HepG2 (cell line): ENCODE measurements at regions not wholly inside any gene's neighbourhood (a gene's known extent, or its start where the extent isn't known, plus 50 kb on each side); places are given as distances from the start of the nearest gene placed in this dataset.

ENCODE experiments used
- ATAC-seq: fragments of 200-7000 bp; cut with Tn5 transposase; 3 replicates; pipeline ENCODE4 v1.9.1; 2020; ENCODE audit warnings: mild to moderate bottlenecking, moderate library complexity
- BruUV-seq: library from RNA; stranded (reverse); fragments of 400-500 nt; replicated peaks from 2 replicates; lab custom pipeline; 2021; lab: Mats Ljungman, UMichigan
- CTCF ChIA-PET: fragments of 300-600 bp; formaldehyde crosslinking; extraction: SDS; loops from one replicate; lab custom pipeline; 2021; ENCODE audit warnings: low total read pairs, inconsistent platforms, low intra/inter-chr PET ratio; lab: Yijun Ruan, JAX
- POLR2A ChIA-PET: fragments of 350-600 bp; sonication (Branson Sonifier 250); formaldehyde crosslinking; loops from one replicate; lab custom pipeline; 2020; ENCODE audit warnings: antibody characterized with exemption, inconsistent platforms; lab: Yijun Ruan, JAX
- DNase-seq: peaks from one replicate; pipeline ENCODE4 v3.0.0-alpha.2; 2015; ENCODE audit warnings: low spot score
- FAIRE-seq: peaks from 3 replicates; lab custom pipeline; 2011; peaks lifted over from hg19 to GRCh38; lab: Jason Lieb, UNC
- H2AFZ ChIP-seq: one replicate; pipeline ENCODE4 v1.6.1; 2011; ENCODE audit warnings: low read length, inconsistent platforms
- H3K27ac ChIP-seq: fragments of 300-600 bp; 3 replicates; pipeline ENCODE4 v1.8.0; 2011; ENCODE audit warnings: mixed run types, mild to moderate bottlenecking, mixed read lengths, low read length, inconsistent platforms; ENCODE audit not compliant: insufficient read depth; ENCODE audit errors: extremely low read length
- H3K27me3 ChIP-seq, 2 experiments: fragments of 200-600 bp in 1 of 2; 2 replicates in 1 of 2; 3 replicates in 1 of 2; pipeline versions ENCODE4 v1.6.0 to v1.8.0; 2011; ENCODE audit warnings: low read length in 2 of 2, mild to moderate bottlenecking in 2 of 2, moderate library complexity in 2 of 2, inconsistent platforms in 1 of 2; ENCODE audit not compliant: insufficient read depth in 2 of 2, control insufficient read depth in 1 of 2
- H3K36me3 ChIP-seq, 2 experiments: fragments of 200-600 bp in 1 of 2; replicated peaks in 1 of 2; 2 replicates in 1 of 2; 3 replicates in 1 of 2; pipeline versions ENCODE4 v1.5.1 to v1.8.0; 2011; ENCODE audit warnings: low read length in 2 of 2, inconsistent platforms in 1 of 2; ENCODE audit not compliant: insufficient read depth in 2 of 2, control insufficient read depth in 1 of 2
- H3K4me1 ChIP-seq: 2 replicates; pipeline ENCODE4 v1.5.1; 2012; ENCODE audit warnings: low read length, inconsistent platforms; ENCODE audit not compliant: insufficient read depth
- H3K4me2 ChIP-seq: 2 replicates; pipeline ENCODE4 v1.6.0; 2011; ENCODE audit warnings: low read depth, low read length, inconsistent platforms
- H3K4me3 ChIP-seq, 3 experiments: fragments of 200-600 bp in 1 of 3; sonication (generic), shearing (Covaris generic) in 1 of 3; replicated peaks in 1 of 3; 2 replicates each; pipeline ENCODE4 v1.5.1; 2011 to 2016; ENCODE audit warnings: low read length in 3 of 3, inconsistent platforms in 2 of 3, low read depth in 2 of 3, mild to moderate bottlenecking in 2 of 3, control low read depth in 1 of 3, mixed read lengths in 1 of 3; ENCODE audit not compliant: insufficient read depth in 1 of 3
- H3K79me2 ChIP-seq: one replicate; pipeline ENCODE4 v1.6.1; 2011; ENCODE audit warnings: low read length, inconsistent platforms; ENCODE audit not compliant: insufficient read depth
- H3K9ac ChIP-seq: 2 replicates; pipeline ENCODE4 v1.6.0; 2011; ENCODE audit warnings: mild to moderate bottlenecking, low read depth, low read length, inconsistent platforms; ENCODE audit not compliant: insufficient read depth
- H3K9me3 ChIP-seq: 2 replicates; pipeline ENCODE4 v1.5.1; 2012; ENCODE audit warnings: mild to moderate bottlenecking, low read length
- H4K20me1 ChIP-seq: 2 replicates; pipeline ENCODE4 v1.6.0; 2011; ENCODE audit warnings: inconsistent platforms, mild to moderate bottlenecking, low read length, moderate library complexity; ENCODE audit not compliant: insufficient read depth
- CREB1 ChIP-seq, 2 experiments: fragments of 450-650 bp in 1 of 2; IDR thresholded peaks; 2 replicates each; pipeline ENCODE4 v1.6.1; 2016 to 2017; ENCODE audit warnings: control low read depth in 1 of 2, mild to moderate bottlenecking in 1 of 2, missing compliant biosample characterization in 1 of 2, missing genetic modification characterization in 1 of 2
- KDM5B ChIP-seq: sonication (generic); formaldehyde crosslinking; IDR thresholded peaks from 2 replicates; pipeline ENCODE4 v1.4.0; 2020; ENCODE audit warnings: missing genetic modification reagents, mild to moderate bottlenecking, borderline replicate concordance
- MAFG ChIP-seq: sonication (generic); formaldehyde crosslinking; IDR thresholded peaks from 2 replicates; pipeline ENCODE4 v1.5.1; 2020; ENCODE audit warnings: mild to moderate bottlenecking, missing genetic modification reagents
- MTA1 ChIP-seq: sonication (generic); formaldehyde crosslinking; IDR thresholded peaks from 2 replicates; pipeline ENCODE4 v1.4.0; 2020; ENCODE audit warnings: missing genetic modification reagents, mild to moderate bottlenecking, borderline replicate concordance
- NCOA2 ChIP-seq: sonication (generic); formaldehyde crosslinking; IDR thresholded peaks from 2 replicates; pipeline ENCODE4 v1.8.0; 2022; ENCODE audit warnings: inconsistent platforms
- NFIB ChIP-seq: sonication (generic); formaldehyde crosslinking; IDR thresholded peaks from 2 replicates; pipeline ENCODE4 v1.9.0; 2021; ENCODE audit warnings: missing genetic modification reagents, mild to moderate bottlenecking, borderline replicate concordance
- NR2C2 ChIP-seq: sonication (generic); formaldehyde crosslinking; IDR thresholded peaks from 2 replicates; pipeline ENCODE4 v1.4.0; 2020; ENCODE audit warnings: missing genetic modification reagents, mild to moderate bottlenecking, moderate library complexity, borderline replicate concordance
- POLR2A ChIP-seq, 2 experiments: IDR thresholded peaks; 2 replicates each; pipeline ENCODE4 v1.6.1; 2011; ENCODE audit warnings: low read depth in 2 of 2, low read length in 2 of 2, mild to moderate bottlenecking in 1 of 2, moderate library complexity in 1 of 2; ENCODE audit not compliant: insufficient read depth in 1 of 2
- ZNF660 ChIP-seq: sonication (generic); formaldehyde crosslinking; IDR thresholded peaks from 2 replicates; pipeline ENCODE4 v1.5.1; 2020; ENCODE audit warnings: mild to moderate bottlenecking, low read depth, missing genetic modification reagents, borderline replicate concordance
- WGBS: methylation state at CpG from one replicate; pipeline ENCODE4 v1.1.6; 2017; ENCODE audit warnings: low lambda C conversion rate; 5-methylcytosine and 5-hydroxymethylcytosine counted together
- in situ Hi-C: cut with HindIII; loops from 2 replicates; pipeline ENCODE4 v1.10.0; 2017; ENCODE audit warnings: low pct_unique_long_range_greater_than_20kb; ENCODE audit not compliant: extremely low pct_ligation_motif_present
- intact Hi-C: fragments of 100-400 bp; cut with micrococcal nuclease; formaldehyde crosslinking; loops from one replicate; pipeline ENCODE4 v1.10.0; 2022; ENCODE audit not compliant: unreplicated experiment
- TF ChIP-seq, protein P1 (sequence below): sonication (generic); formaldehyde crosslinking; IDR thresholded peaks from 2 replicates; pipeline ENCODE4 v1.5.1; 2020; ENCODE audit warnings: mild to moderate bottlenecking, moderate library complexity, missing genetic modification reagents
- TF ChIP-seq, protein P2 (sequence below): sonication (generic); formaldehyde crosslinking; IDR thresholded peaks from 2 replicates; pipeline ENCODE4 v1.8.1; 2023; ENCODE audit warnings: mild to moderate bottlenecking, missing genetic modification reagents

DNA sequence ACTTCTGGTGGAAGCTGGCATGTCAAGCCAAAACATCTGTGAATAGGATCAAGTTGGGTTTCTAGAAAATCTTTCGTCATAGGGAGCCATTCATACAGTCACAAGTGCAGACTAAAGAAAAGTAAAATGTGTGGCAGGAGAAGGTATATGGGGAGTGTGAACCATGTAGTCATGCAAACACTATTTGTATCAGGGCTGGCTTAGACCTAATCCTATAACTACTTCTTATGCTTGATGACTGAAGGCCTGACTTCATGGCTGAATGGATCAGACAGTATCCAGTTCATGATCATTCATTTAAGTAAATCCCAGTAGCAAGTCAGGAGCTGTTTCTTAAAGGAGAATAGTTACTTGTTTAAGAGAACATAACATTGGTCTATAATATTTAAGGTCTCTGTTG, 63.8 kb upstream of the DAPK1 start (continued):
- TF ChIP-seq, protein P1, sequence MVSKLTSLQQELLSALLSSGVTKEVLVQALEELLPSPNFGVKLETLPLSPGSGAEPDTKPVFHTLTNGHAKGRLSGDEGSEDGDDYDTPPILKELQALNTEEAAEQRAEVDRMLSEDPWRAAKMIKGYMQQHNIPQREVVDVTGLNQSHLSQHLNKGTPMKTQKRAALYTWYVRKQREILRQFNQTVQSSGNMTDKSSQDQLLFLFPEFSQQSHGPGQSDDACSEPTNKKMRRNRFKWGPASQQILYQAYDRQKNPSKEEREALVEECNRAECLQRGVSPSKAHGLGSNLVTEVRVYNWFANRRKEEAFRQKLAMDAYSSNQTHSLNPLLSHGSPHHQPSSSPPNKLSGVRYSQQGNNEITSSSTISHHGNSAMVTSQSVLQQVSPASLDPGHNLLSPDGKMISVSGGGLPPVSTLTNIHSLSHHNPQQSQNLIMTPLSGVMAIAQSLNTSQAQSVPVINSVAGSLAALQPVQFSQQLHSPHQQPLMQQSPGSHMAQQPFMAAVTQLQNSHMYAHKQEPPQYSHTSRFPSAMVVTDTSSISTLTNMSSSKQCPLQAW: no peak
- no peak for TF ChIP-seq NCOA2 (CRISPR knock-in tag)

DNA sequence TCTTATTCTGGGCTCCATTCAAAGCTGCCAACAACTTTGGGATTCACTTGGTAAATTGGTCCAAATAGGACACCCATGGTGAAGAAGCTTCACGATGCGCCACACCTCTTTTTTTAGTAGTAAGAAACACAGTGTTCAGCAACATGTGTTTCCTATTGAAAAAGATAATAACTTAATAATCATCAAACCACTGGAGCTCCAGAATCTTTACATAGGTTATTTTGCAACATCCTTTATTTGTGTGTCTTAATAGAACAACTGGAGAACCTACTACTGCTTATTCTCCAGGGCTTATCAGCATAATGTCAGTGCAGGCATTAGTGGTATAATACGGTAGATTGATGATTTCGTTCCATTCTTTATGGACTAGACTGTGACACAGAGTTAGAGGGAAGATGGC, 63.3 kb upstream of the DAPK1 start:
- no peaks in the 10 kb centered on the region for H4K20me1 ChIP-seq
- H3K79me2 ChIP-seq: no peaks in the 10 kb centered on the region
- in situ Hi-C loops: no loop called here
- H3K4me3 ChIP-seq: no peak overlapping the region
- H3K4me2 ChIP-seq: no peak overlapping the region
- no peaks in the 10 kb centered on the region for H3K9me3 ChIP-seq
- no peak overlapping the region for H3K27ac ChIP-seq
- no peak overlapping the region for H2AFZ ChIP-seq
- intact Hi-C loops: no loop called here
- ChIA-PET CTCF (no interaction called here), POLR2A (no interaction called here)
- 75% methylated on average over 4 of the region's 4 CpGs for WGBS
- no peaks in the 10 kb centered on the region for H3K36me3 ChIP-seq
- H3K4me1 ChIP-seq: no peaks in the 10 kb centered on the region
- no peak for ATAC-seq
- no peak for DNase-seq
- H3K9ac ChIP-seq: no peak overlapping the region
- no peak for FAIRE-seq
- peaks cover 0 to 3% of the 10 kb centered on the region in 2 experiments; a peak in 3 of 5 replicates for H3K27me3 ChIP-seq
- BruUV-seq: no TSS peak
- TF ChIP-seq MAFG (CRISPR knock-in tag): no peak
- TF ChIP-seq, protein P2, sequence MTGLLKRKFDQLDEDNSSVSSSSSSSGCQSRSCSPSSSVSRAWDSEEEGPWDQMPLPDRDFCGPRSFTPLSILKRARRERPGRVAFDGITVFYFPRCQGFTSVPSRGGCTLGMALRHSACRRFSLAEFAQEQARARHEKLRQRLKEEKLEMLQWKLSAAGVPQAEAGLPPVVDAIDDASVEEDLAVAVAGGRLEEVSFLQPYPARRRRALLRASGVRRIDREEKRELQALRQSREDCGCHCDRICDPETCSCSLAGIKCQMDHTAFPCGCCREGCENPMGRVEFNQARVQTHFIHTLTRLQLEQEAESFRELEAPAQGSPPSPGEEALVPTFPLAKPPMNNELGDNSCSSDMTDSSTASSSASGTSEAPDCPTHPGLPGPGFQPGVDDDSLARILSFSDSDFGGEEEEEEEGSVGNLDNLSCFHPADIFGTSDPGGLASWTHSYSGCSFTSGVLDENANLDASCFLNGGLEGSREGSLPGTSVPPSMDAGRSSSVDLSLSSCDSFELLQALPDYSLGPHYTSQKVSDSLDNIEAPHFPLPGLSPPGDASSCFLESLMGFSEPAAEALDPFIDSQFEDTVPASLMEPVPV: no peak
- no peak for TF ChIP-seq NFIB (CRISPR knock-in tag)
- no peak for TF ChIP-seq KDM5B
- no peak for TF ChIP-seq CREB1 (IDR thresholded peaks at IDR 0.05)
- no peak for TF ChIP-seq CREB1 (CRISPR knock-in tag; IDR thresholded peaks at IDR 0.05)
- TF ChIP-seq MTA1 (CRISPR knock-in tag): no peak
- no peak for TF ChIP-seq NR2C2 (CRISPR knock-in tag)
- TF ChIP-seq POLR2A (IDR thresholded peaks at IDR 0.05; ENCODE audit: insufficient read depth in 1 of 2, low read depth in 2 of 2, low read length in 2 of 2): no peak
- no peak for TF ChIP-seq ZNF660 (CRISPR knock-in tag)
